Liver (tissue), 2 donors: ENCODE measurements at regions not wholly inside any gene's neighbourhood (a gene's known extent, or its start where the extent isn't known, plus 50 kb on each side); places are given as distances from the start of the nearest gene placed in this dataset.

Experiments used
- TF ChIP-seq, protein P1 (sequence below): fragments of 150-350 bp; IDR thresholded peaks from 2 replicates; pipeline ENCODE4 v1.5.1; 2017; ENCODE audit warnings: improper control_type of control experiment, low read depth, low read length; ENCODE audit not compliant: missing input control
- TF ChIP-seq, protein P2 (sequence below): IDR thresholded peaks from 2 replicates; pipeline ENCODE4 v1.6.1; 2016; ENCODE audit warnings: antibody characterized with exemption
- TF ChIP-seq, protein P3 (sequence below): IDR thresholded peaks from 2 replicates; pipeline ENCODE4 v1.6.1; 2016; ENCODE audit warnings: antibody characterized with exemption, mild to moderate bottlenecking
- donor health status: healthy.

DNA sequence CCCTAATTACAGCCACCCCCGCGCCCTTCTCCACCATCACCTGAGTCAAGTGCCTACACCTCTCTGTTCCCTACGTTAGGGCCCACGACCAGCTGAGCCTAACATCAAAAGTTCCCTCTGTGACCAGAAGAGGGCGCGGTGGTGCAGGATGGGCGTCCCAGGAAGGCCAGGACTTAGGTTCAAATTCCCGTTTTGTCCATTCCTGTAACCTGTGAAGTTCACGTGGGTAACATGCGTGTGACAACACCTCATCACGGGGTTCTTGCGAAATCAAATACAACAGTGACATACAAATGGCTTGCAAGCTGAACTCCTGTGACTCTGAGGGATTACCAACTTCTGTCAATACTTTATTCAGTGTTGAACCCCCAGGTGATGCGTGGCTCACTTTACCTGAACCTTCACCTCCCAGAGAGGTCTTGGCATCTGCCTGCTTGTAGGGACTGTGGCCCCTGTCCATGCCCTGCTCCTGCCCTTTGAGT, 207.9 kb downstream of the ARL4C start:
- TF ChIP-seq, protein P1, sequence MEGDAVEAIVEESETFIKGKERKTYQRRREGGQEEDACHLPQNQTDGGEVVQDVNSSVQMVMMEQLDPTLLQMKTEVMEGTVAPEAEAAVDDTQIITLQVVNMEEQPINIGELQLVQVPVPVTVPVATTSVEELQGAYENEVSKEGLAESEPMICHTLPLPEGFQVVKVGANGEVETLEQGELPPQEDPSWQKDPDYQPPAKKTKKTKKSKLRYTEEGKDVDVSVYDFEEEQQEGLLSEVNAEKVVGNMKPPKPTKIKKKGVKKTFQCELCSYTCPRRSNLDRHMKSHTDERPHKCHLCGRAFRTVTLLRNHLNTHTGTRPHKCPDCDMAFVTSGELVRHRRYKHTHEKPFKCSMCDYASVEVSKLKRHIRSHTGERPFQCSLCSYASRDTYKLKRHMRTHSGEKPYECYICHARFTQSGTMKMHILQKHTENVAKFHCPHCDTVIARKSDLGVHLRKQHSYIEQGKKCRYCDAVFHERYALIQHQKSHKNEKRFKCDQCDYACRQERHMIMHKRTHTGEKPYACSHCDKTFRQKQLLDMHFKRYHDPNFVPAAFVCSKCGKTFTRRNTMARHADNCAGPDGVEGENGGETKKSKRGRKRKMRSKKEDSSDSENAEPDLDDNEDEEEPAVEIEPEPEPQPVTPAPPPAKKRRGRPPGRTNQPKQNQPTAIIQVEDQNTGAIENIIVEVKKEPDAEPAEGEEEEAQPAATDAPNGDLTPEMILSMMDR, result peak; percentile 74
- TF ChIP-seq, protein P2, sequence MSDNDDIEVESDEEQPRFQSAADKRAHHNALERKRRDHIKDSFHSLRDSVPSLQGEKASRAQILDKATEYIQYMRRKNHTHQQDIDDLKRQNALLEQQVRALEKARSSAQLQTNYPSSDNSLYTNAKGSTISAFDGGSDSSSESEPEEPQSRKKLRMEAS, result no peak
- TF ChIP-seq, protein P3, sequence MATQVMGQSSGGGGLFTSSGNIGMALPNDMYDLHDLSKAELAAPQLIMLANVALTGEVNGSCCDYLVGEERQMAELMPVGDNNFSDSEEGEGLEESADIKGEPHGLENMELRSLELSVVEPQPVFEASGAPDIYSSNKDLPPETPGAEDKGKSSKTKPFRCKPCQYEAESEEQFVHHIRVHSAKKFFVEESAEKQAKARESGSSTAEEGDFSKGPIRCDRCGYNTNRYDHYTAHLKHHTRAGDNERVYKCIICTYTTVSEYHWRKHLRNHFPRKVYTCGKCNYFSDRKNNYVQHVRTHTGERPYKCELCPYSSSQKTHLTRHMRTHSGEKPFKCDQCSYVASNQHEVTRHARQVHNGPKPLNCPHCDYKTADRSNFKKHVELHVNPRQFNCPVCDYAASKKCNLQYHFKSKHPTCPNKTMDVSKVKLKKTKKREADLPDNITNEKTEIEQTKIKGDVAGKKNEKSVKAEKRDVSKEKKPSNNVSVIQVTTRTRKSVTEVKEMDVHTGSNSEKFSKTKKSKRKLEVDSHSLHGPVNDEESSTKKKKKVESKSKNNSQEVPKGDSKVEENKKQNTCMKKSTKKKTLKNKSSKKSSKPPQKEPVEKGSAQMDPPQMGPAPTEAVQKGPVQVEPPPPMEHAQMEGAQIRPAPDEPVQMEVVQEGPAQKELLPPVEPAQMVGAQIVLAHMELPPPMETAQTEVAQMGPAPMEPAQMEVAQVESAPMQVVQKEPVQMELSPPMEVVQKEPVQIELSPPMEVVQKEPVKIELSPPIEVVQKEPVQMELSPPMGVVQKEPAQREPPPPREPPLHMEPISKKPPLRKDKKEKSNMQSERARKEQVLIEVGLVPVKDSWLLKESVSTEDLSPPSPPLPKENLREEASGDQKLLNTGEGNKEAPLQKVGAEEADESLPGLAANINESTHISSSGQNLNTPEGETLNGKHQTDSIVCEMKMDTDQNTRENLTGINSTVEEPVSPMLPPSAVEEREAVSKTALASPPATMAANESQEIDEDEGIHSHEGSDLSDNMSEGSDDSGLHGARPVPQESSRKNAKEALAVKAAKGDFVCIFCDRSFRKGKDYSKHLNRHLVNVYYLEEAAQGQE, result peak; percentile 25
